Neural progenitor cell (in vitro differentiated cells): ENCODE measurements at regions not wholly inside any gene's neighbourhood (a gene's known extent, or its start where the extent isn't known, plus 50 kb on each side); places are given as distances from the start of the nearest gene placed in this dataset.
"Not testable (repeated sequence)": the region's sequence is repeated elsewhere in the genome, so short reads cannot be mapped to it uniquely, and the experiment has no call there.

Experiments used
- DNase-seq: peaks from one replicate; pipeline ENCODE4 v3.0.0-alpha.2; 2016; ENCODE audit warnings: low spot score
- H2AFZ ChIP-seq: fragments of 200-600 bp; sonication (generic); replicated peaks from 2 replicates; pipeline ENCODE4 v1.6.1; 2016; ENCODE audit warnings: antibody characterized with exemption
- H3F3A ChIP-seq: fragments of 200-600 bp; sonication (generic); 2 replicates; pipeline ENCODE4 v1.6.1; 2016; ENCODE audit warnings: antibody characterized with exemption, low read depth
- H3K27ac ChIP-seq: fragments of 200-600 bp; sonication (generic); 2 replicates; pipeline ENCODE4 v1.5.1; 2016; ENCODE audit warnings: mild to moderate bottlenecking
- H3K27me3 ChIP-seq: fragments of 200-600 bp; sonication (generic); 2 replicates; pipeline ENCODE4 v1.6.1; 2016; ENCODE audit warnings: mild to moderate bottlenecking, moderate library complexity
- H3K36me3 ChIP-seq: fragments of 200-600 bp; sonication (generic); 2 replicates; pipeline ENCODE4 v1.5.1; 2016
- H3K4me1 ChIP-seq: fragments of 200-600 bp; sonication (generic); 2 replicates; pipeline ENCODE4 v1.6.1; 2016; ENCODE audit warnings: mixed run types
- H3K4me2 ChIP-seq: fragments of 200-600 bp; sonication (generic); 2 replicates; pipeline ENCODE4 v1.6.1; 2016
- H3K4me3 ChIP-seq: fragments of 200-600 bp; sonication (generic); 2 replicates; pipeline ENCODE4 v1.5.1; 2016
- H3K79me2 ChIP-seq: fragments of 200-600 bp; sonication (generic); 2 replicates; pipeline ENCODE4 v1.6.1; 2016; ENCODE audit warnings: low read depth
- H3K9ac ChIP-seq: fragments of 200-600 bp; sonication (generic); 2 replicates; pipeline ENCODE4 v1.6.1; 2016
- H3K9me3 ChIP-seq: fragments of 200-600 bp; sonication (generic); 2 replicates; pipeline ENCODE4 v1.5.1; 2016; ENCODE audit warnings: low read depth
- H4K20me1 ChIP-seq: fragments of 200-600 bp; sonication (generic); 2 replicates; pipeline ENCODE4 v1.6.1; 2016; ENCODE audit warnings: low read depth
- H3K27ac Mint-ChIP-seq: 3 replicates; pipeline ENCODE4 v1.8.0; 2021; ENCODE audit warnings: mixed read lengths
- H3K27me3 Mint-ChIP-seq: 2 replicates; pipeline ENCODE4 v1.8.0; 2022; ENCODE audit warnings: low read depth, mild to moderate bottlenecking, inconsistent platforms, moderate library complexity, mixed read lengths; ENCODE audit not compliant: insufficient read depth
- H3K36me3 Mint-ChIP-seq: 3 replicates; pipeline ENCODE4 v1.8.0; 2021; ENCODE audit warnings: mixed read lengths
- H3K4me1 Mint-ChIP-seq: 3 replicates; pipeline ENCODE4 v1.8.0; 2021; ENCODE audit warnings: mixed read lengths
- H3K4me3 Mint-ChIP-seq: 3 replicates; pipeline ENCODE4 v1.8.0; 2021; ENCODE audit warnings: mild to moderate bottlenecking, moderate library complexity, mixed read lengths
- H3K9me3 Mint-ChIP-seq: 3 replicates; pipeline ENCODE4 v1.8.0; 2020; ENCODE audit warnings: mixed read lengths

- H3K9me3 ChIP-seq, result peaks cover 75% of the 10 kb centered on the region
These were observed 729.9 kb upstream of the TPTE start for GRCh38 chr21:9791453-9791852.

GRCh38 chr21:9795291-9795690 is 726.1 kb upstream of the TPTE start:
- H3K4me2 ChIP-seq, H3K27me3 ChIP-seq, H3K36me3 Mint-ChIP-seq, H3F3A ChIP-seq, H3K9ac ChIP-seq, H3K27me3 Mint-ChIP-seq, H3K4me3 ChIP-seq, H3K27ac ChIP-seq, H3K4me1 ChIP-seq, H3K79me2 ChIP-seq, H4K20me1 ChIP-seq, H3K36me3 ChIP-seq, H3K27ac Mint-ChIP-seq, H2AFZ ChIP-seq, H3K4me1 Mint-ChIP-seq, H3K4me3 Mint-ChIP-seq: not testable (repeated sequence)
- H3K9me3 Mint-ChIP-seq, result peaks cover 51% of the 10 kb centered on the region
- H3K9me3 ChIP-seq, result peaks cover 54% of the 10 kb centered on the region
- DNase-seq, result peak; percentile 1

More at GRCh38 chr21:9791453-9791852, 729.9 kb upstream of the TPTE start:
- not testable (repeated sequence) for H3K4me3 Mint-ChIP-seq, H4K20me1 ChIP-seq, H3K79me2 ChIP-seq, H3K4me1 ChIP-seq, H3K27me3 Mint-ChIP-seq, H2AFZ ChIP-seq, H3K27ac Mint-ChIP-seq, DNase-seq, H3K27ac ChIP-seq, H3K4me1 Mint-ChIP-seq, H3K4me2 ChIP-seq, H3K27me3 ChIP-seq, H3K4me3 ChIP-seq, H3K36me3 Mint-ChIP-seq, H3K9ac ChIP-seq, H3F3A ChIP-seq, H3K36me3 ChIP-seq
- H3K9me3 Mint-ChIP-seq, result peaks cover 80% of the 10 kb centered on the region

- peaks cover 50% of the 10 kb centered on the region for H3K9me3 ChIP-seq
These were observed 725.1 kb upstream of the TPTE start for GRCh38 chr21:9796293-9796692.

GRCh38 chr21:9807675-9808074 is 713.7 kb upstream of the TPTE start:
- H3K27me3 Mint-ChIP-seq, H3K79me2 ChIP-seq, H3K4me1 Mint-ChIP-seq, H3K4me3 Mint-ChIP-seq, H3K36me3 Mint-ChIP-seq, DNase-seq, H2AFZ ChIP-seq, H3K27ac ChIP-seq, H3K9ac ChIP-seq, H3K36me3 ChIP-seq, H3K4me1 ChIP-seq, H3K27ac Mint-ChIP-seq, H3K9me3 ChIP-seq, H3F3A ChIP-seq, H3K4me2 ChIP-seq, H4K20me1 ChIP-seq, H3K9me3 Mint-ChIP-seq, H3K4me3 ChIP-seq, H3K27me3 ChIP-seq: not testable (repeated sequence)

More at GRCh38 chr21:9796293-9796692, 725.1 kb upstream of the TPTE start:
- not testable (repeated sequence) for H2AFZ ChIP-seq, H3K79me2 ChIP-seq, H3K9ac ChIP-seq, H3K4me1 ChIP-seq, H3K4me3 ChIP-seq, DNase-seq, H4K20me1 ChIP-seq, H3K4me3 Mint-ChIP-seq, H3F3A ChIP-seq, H3K27ac Mint-ChIP-seq, H3K27me3 ChIP-seq, H3K4me1 Mint-ChIP-seq, H3K27ac ChIP-seq, H3K4me2 ChIP-seq, H3K36me3 Mint-ChIP-seq, H3K27me3 Mint-ChIP-seq, H3K36me3 ChIP-seq
- peaks cover 47% of the 10 kb centered on the region for H3K9me3 Mint-ChIP-seq

- not testable (repeated sequence) for H3K4me1 Mint-ChIP-seq, H3K36me3 ChIP-seq, H3K27me3 Mint-ChIP-seq, H3F3A ChIP-seq, H3K4me2 ChIP-seq, H3K27ac Mint-ChIP-seq, H3K36me3 Mint-ChIP-seq, H3K4me3 Mint-ChIP-seq, H4K20me1 ChIP-seq, DNase-seq, H3K4me3 ChIP-seq, H3K27me3 ChIP-seq, H2AFZ ChIP-seq, H3K4me1 ChIP-seq, H3K9me3 ChIP-seq, H3K9me3 Mint-ChIP-seq, H3K9ac ChIP-seq, H3K27ac ChIP-seq, H3K79me2 ChIP-seq
These were observed 710.0 kb upstream of the TPTE start for GRCh38 chr21:9811223-9812004.

- not testable (repeated sequence) for H3K36me3 ChIP-seq, DNase-seq, H3K4me3 Mint-ChIP-seq, H3K4me1 ChIP-seq, H2AFZ ChIP-seq, H3K4me1 Mint-ChIP-seq, H3F3A ChIP-seq, H3K4me3 ChIP-seq, H3K27me3 Mint-ChIP-seq, H3K27ac ChIP-seq, H3K27ac Mint-ChIP-seq, H3K36me3 Mint-ChIP-seq, H3K9me3 Mint-ChIP-seq, H3K9ac ChIP-seq, H3K9me3 ChIP-seq, H3K4me2 ChIP-seq, H3K79me2 ChIP-seq, H4K20me1 ChIP-seq, H3K27me3 ChIP-seq
These were observed 708.9 kb upstream of the TPTE start for GRCh38 chr21:9812507-9812906.

- H2AFZ ChIP-seq, H3K9ac ChIP-seq, H3K4me3 Mint-ChIP-seq, H3K79me2 ChIP-seq, H3K27ac Mint-ChIP-seq, H3K9me3 Mint-ChIP-seq, H3K9me3 ChIP-seq, H3K27me3 Mint-ChIP-seq, H3K27me3 ChIP-seq, H3F3A ChIP-seq, H3K4me3 ChIP-seq, H3K4me1 Mint-ChIP-seq, H3K36me3 ChIP-seq, H4K20me1 ChIP-seq, H3K36me3 Mint-ChIP-seq, DNase-seq, H3K4me1 ChIP-seq, H3K4me2 ChIP-seq, H3K27ac ChIP-seq: not testable (repeated sequence)
These were observed 707.2 kb upstream of the TPTE start for GRCh38 chr21:9813894-9814814.
